Tibial nerve (tissue), 4 donors: ENCODE measurements at regions not wholly inside any gene's neighbourhood (a gene's known extent, or its start where the extent isn't known, plus 50 kb on each side); places are given as distances from the start of the nearest gene placed in this dataset.

Experiments
- CTCF ChIP-seq, 5 experiments: fragments of 200-600 bp in 3 of 5; fragments of 450-650 bp in 2 of 5; sonication (generic) in 3 of 5; IDR thresholded peaks; one replicate each; pipeline ENCODE4 v1.5.1; 2016 to 2019; ENCODE audit warnings: antibody characterized with exemption in 5 of 5, mild to moderate bottlenecking in 3 of 5, moderate library complexity in 2 of 5
- EP300 ChIP-seq, 2 donors: sonication (generic); formaldehyde crosslinking; IDR thresholded peaks; one replicate each; pipeline ENCODE4 v1.6.1; 2017; ENCODE audit warnings: antibody characterized with exemption in 2 of 2, mild to moderate bottlenecking in 1 of 2
- POLR2A ChIP-seq, 2 donors: fragments of 450-650 bp; IDR thresholded peaks; one replicate each; pipeline ENCODE4 v1.6.1; 2017; ENCODE audit warnings: antibody characterized with exemption in 2 of 2, mild to moderate bottlenecking in 2 of 2, moderate library complexity in 2 of 2

- TF ChIP-seq CTCF (IDR thresholded peaks at IDR 0.05) (no peak), POLR2A (IDR thresholded peaks at IDR 0.05) (no peak), EP300 (IDR thresholded peaks at IDR 0.05) (no peak)
Observed at GRCh38 chr5:15260356-15261268, 239.4 kb upstream of the FBXL7 start.
